LNCAP (cell line): ENCODE measurements at regions not wholly inside any gene's neighbourhood (a gene's known extent, or its start where the extent isn't known, plus 50 kb on each side); places are given as distances from the start of the nearest gene placed in this dataset.

Source experiments
- TF ChIP-seq, protein P1 (sequence below): fragments of 450-650 bp; IDR thresholded peaks from 2 replicates; pipeline ENCODE4 v1.5.1; 2017; ENCODE audit warnings: mild to moderate bottlenecking

DNA sequence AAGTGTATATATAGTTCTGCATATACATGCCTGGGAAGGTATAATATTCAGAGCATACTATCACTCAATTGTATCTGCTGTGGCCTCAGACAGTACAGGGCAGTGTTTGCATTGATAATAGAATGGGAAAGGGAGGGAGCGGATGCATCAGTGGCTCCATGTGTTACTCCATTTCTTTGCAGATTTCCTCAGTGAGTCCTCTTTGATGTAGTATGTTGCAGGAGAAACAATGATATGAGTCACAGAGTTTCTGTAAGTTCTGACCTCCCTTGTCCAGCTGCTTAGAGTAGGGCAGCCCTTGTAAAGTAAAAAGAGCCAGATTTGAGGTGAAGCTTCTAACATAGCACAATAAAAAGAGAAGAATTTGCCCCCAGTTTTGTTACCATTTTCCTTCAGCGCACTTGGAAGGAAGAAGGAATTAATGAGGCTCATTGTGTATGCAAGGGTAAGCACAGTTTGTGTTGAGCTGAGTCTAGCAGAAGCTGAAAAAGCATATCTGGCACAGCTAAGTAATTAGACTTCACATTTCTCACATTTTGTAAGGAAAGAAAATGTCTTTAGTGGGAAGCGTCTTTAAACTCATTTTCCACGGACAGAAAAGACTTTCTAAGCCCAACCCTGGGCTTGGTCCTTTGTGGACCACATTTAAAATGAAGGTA lies 555.8 kb upstream of the IL12A start:
- TF ChIP-seq, protein P1, sequence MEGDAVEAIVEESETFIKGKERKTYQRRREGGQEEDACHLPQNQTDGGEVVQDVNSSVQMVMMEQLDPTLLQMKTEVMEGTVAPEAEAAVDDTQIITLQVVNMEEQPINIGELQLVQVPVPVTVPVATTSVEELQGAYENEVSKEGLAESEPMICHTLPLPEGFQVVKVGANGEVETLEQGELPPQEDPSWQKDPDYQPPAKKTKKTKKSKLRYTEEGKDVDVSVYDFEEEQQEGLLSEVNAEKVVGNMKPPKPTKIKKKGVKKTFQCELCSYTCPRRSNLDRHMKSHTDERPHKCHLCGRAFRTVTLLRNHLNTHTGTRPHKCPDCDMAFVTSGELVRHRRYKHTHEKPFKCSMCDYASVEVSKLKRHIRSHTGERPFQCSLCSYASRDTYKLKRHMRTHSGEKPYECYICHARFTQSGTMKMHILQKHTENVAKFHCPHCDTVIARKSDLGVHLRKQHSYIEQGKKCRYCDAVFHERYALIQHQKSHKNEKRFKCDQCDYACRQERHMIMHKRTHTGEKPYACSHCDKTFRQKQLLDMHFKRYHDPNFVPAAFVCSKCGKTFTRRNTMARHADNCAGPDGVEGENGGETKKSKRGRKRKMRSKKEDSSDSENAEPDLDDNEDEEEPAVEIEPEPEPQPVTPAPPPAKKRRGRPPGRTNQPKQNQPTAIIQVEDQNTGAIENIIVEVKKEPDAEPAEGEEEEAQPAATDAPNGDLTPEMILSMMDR: no peak

- TF ChIP-seq, protein P1: no peak
Measured at GRCh38 chr3:159439346-159439745, 549.3 kb upstream of the IL12A start.

- TF ChIP-seq, protein P1: no peak
Measured at GRCh38 chr3:159441279-159441678, 547.4 kb upstream of the IL12A start.

- TF ChIP-seq, protein P1: no peak
Measured at GRCh38 chr3:159443266-159443665, 545.4 kb upstream of the IL12A start.

- TF ChIP-seq, protein P1: no peak
Measured at GRCh38 chr3:159447841-159448240, 540.8 kb upstream of the IL12A start.

DNA sequence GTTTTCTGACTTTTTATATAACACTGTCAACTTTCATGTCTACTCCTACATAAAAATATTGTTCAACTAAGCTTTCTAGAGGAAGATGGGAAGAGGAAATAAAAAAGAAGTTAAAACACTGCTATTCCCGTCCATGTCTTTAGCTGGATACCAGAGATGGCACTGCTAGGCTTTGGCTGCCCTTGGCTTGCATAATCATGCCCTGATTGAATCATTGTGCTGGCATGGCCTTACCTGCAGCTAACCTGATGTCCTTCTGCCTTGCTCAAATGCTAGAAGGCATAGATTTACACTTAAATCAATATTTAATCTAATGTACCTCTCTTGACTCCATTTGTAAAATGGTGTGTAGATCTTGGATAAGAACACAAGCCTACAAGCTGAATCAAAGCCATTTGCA lies 539.7 kb upstream of the IL12A start:
- TF ChIP-seq, protein P1: no peak

DNA sequence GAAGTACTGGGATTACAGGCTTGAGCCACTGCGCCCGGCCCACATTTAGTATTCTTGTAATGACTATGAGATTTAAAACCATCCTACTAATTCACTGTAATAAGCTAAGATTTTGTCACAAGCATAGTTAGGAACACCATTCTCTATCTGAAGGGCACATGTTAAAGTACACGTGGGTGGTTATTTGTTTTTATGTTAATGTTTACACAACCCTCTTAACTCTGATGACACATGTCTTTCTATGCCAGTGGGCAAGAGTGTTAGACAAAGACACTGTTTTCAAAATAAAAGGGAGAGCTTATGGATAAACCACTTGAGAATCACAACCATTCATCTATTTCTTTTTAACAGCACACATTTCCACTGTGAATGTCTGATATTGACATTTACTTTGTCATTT lies 537.6 kb upstream of the IL12A start:
- TF ChIP-seq, protein P1: no peak

GRCh38 chr3:159451482-159451881 lies 537.2 kb upstream of the IL12A start:
- TF ChIP-seq, protein P1: no peak
